ENCODE measurements at regions not wholly inside any gene's neighbourhood (a gene's known extent, or its start where the extent isn't known, plus 50 kb on each side); places are given as distances from the start of the nearest gene placed in this dataset.

DNA sequence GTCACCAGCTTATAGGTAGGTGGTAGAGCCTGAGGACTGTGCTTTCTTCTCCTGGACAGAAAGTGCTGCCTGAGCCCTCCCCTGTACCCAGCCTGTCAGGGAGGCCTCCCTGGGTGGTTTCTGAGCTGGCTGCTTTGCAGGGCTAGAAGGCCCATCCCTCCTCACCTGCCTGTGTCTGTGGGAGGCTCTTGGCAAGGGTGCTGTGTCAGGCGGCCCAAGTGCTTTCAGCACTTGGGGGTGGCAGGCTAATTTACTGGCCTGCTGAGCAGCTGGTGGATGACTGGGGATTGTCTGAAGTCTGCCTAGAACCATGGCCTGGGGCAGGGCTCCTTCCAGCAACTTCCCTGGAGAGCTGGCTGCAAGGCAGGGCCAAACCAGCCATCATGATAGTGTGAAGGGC, 139.0 kb upstream of the NAV2 start:
- no peak overlapping the region for H3K27ac ChIP-seq
- H3K36me3 ChIP-seq (replicated peaks) = no peaks in the 10 kb centered on the region
- no peak for DNase-seq
- no peaks in the 10 kb centered on the region for H3K27me3 ChIP-seq (replicated peaks)
- no peak for TF ChIP-seq CTCF (IDR thresholded peaks at IDR 0.05; ENCODE audit: low read depth, low read length, missing control alignments)
- no peak overlapping the region for H3K4me3 ChIP-seq (ENCODE audit: low read depth, low read length)
- in situ Hi-C loops (cut with HindIII; ENCODE audit: low pct_ligation_motif_present, low sequenced_read_pairs) = loop anchor here (25.0 kb wide), 2 partner anchors 164 to 314 kb away; no protein-coding TSS in a partner anchor

- Histone ChIP-seq H3K27me3 (replicated peaks) (no peaks in the 10 kb centered on the region), H3K4me3 (ENCODE audit: low read depth, low read length) (no peak overlapping the region), H3K27ac (no peak overlapping the region), H3K36me3 (replicated peaks) (no peaks in the 10 kb centered on the region)
- no peak for TF ChIP-seq CTCF (IDR thresholded peaks at IDR 0.05; ENCODE audit: low read depth, low read length, missing control alignments)
- in situ Hi-C loops (cut with HindIII; ENCODE audit: low pct_ligation_motif_present, low sequenced_read_pairs) = loop anchor here (25.0 kb wide), 2 partner anchors 165 to 315 kb away; no protein-coding TSS in a partner anchor
- DNase-seq = no peak
These were observed 140.7 kb upstream of the NAV2 start for GRCh38 chr11:19571906-19572305.

- no peaks in the 10 kb centered on the region for H3K27me3 ChIP-seq (replicated peaks)
- no peak for TF ChIP-seq CTCF (IDR thresholded peaks at IDR 0.05; ENCODE audit: low read depth, low read length, missing control alignments)
- in situ Hi-C loops (cut with HindIII; ENCODE audit: low pct_ligation_motif_present, low sequenced_read_pairs) = loop anchor here (25.0 kb wide), 2 partner anchors 166 to 316 kb away; no protein-coding TSS in a partner anchor
These were observed 141.7 kb upstream of the NAV2 start for GRCh38 chr11:19570889-19571288.

DNA sequence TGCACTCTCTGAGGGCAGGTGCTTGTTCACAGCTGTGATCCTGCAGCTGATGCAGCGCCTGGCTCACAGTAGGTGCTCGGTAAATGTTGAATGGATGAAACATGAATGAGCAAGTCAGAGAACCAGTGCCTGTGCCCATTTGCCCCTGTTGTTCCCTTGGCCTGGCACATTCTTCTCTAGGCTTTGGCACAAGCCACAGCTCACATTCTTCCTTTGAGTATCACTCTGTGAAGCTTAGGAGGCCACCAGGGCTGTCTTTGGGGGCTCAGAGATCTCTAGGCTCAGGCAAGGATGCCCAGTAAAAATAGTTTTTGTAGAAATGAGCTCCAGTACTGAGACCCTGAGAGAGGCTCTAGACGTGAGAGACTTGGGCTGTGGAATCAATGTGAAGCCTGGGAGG, 144.6 kb upstream of the NAV2 start:
- in situ Hi-C loops (cut with HindIII; ENCODE audit: low pct_ligation_motif_present, low sequenced_read_pairs) = loop anchor here (25.0 kb wide), 2 partner anchors 169 to 319 kb away; no protein-coding TSS in a partner anchor
- no peak overlapping the region for H3K27ac ChIP-seq
- DNase-seq = no peak
- no peaks in the 10 kb centered on the region for H3K27me3 ChIP-seq (replicated peaks)
- H3K36me3 ChIP-seq (replicated peaks) = no peaks in the 10 kb centered on the region
- H3K4me3 ChIP-seq (ENCODE audit: low read depth, low read length) = no peak overlapping the region
- no peak for TF ChIP-seq CTCF (IDR thresholded peaks at IDR 0.05; ENCODE audit: low read depth, low read length, missing control alignments)

More at GRCh38 chr11:19570889-19571288, 141.7 kb upstream of the NAV2 start:
- DNase-seq = no peak
- H3K36me3 ChIP-seq (replicated peaks) = no peaks in the 10 kb centered on the region
- H3K4me3 ChIP-seq (ENCODE audit: low read depth, low read length) = no peak overlapping the region
- no peak overlapping the region for H3K27ac ChIP-seq

GRCh38 chr11:19566583-19567379, 145.9 kb upstream of the NAV2 start:
- in situ Hi-C loops (cut with HindIII; ENCODE audit: low pct_ligation_motif_present, low sequenced_read_pairs) = loop anchor here (25.0 kb wide), 2 partner anchors 171 to 321 kb away; no protein-coding TSS in a partner anchor
- Histone ChIP-seq H3K36me3 (replicated peaks) (no peaks in the 10 kb centered on the region), H3K4me3 (ENCODE audit: low read depth, low read length) (no peak overlapping the region), H3K27ac (no peak overlapping the region), H3K27me3 (replicated peaks) (no peaks in the 10 kb centered on the region)
- no peak for DNase-seq
- no peak for TF ChIP-seq CTCF (IDR thresholded peaks at IDR 0.05; ENCODE audit: low read depth, low read length, missing control alignments)

Measured in brain microvascular endothelial cell (primary cell).